ENCODE measurements at regions not wholly inside any gene's neighbourhood (a gene's known extent, or its start where the extent isn't known, plus 50 kb on each side); places are given as distances from the start of the nearest gene placed in this dataset.
"Not testable (repeated sequence)": the region's sequence is repeated elsewhere in the genome, so short reads cannot be mapped to it uniquely, and the experiment has no call there.

DNA sequence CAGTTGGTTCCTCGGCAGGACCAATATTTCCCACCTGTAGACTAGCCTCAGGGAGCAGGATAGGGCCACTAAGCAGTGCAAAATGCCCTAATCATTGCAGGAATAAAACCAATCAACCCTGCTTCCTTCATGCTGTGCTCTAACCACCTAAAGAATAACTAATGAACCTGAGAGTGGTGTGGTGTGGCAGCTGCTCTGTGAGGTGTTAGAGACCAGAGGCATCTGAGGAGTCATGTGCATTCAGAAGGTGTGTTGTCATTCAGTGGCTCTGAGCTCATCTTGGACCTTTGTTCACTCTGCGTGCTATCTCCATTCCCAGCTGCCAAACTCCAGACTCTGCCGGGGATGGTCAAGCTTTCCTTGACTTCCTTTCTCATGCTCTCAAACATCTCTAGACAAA is 136.7 kb upstream of the EGLN3 start:
- no peaks in the 10 kb centered on the region for H3K27me3 ChIP-seq (ENCODE audit: low read depth, low read length)
- no peaks in the 10 kb centered on the region for H3K36me3 ChIP-seq (ENCODE audit: control insufficient read depth in 1 of 2, insufficient read depth in 2 of 2, low read length in 2 of 2)
- H3K4me3 ChIP-seq (ENCODE audit: low read depth in 1 of 2, low read length in 2 of 2) = no peak overlapping the region
- peaks cover 0 to 4% of the 10 kb centered on the region in 2 donors for H3K9me3 ChIP-seq (ENCODE audit: control insufficient read depth in 1 of 2, low read length in 2 of 2)
- H3K27ac ChIP-seq (ENCODE audit: low read length) = no peak overlapping the region
- H3K4me1 ChIP-seq (ENCODE audit: control insufficient read depth in 1 of 2, insufficient read depth in 2 of 2, low read length in 2 of 2) = no peaks in the 10 kb centered on the region

DNA sequence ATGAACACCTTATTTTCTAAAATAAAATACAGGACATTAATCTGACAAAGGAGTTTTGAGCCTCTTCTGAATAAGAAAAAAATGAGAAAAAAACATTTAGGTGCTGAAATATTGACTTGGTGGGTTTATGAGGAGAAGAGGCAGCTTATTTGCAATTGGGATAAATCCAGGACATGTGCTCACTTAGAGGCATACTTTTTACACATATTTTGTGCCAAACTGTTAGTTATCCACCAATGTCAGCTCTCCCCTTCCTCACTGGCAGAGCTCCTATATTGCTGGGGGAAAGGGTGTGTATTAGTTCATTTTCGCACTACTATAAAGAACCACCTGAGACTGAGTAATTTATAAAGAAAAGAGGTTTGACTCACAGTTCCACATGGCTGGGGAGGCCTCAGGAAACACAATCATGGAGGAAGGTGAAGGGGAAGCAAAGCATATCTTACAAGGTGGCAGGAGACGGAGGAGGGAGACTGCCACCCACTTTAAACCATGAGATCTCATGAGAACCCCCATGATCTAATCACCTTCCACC is 135.4 kb upstream of the EGLN3 start:
- H3K4me1 ChIP-seq (ENCODE audit: control insufficient read depth in 1 of 2, insufficient read depth in 2 of 2, low read length in 2 of 2) = peaks cover 4 to 6% of the 10 kb centered on the region in 2 donors
- H3K27me3 ChIP-seq (ENCODE audit: low read depth, low read length) = no peaks in the 10 kb centered on the region
- no peak overlapping the region for H3K4me3 ChIP-seq (ENCODE audit: low read depth in 1 of 2, low read length in 2 of 2)
- H3K27ac ChIP-seq (ENCODE audit: low read length) = no peak overlapping the region
- peaks cover 0 to 4% of the 10 kb centered on the region in 2 donors for H3K9me3 ChIP-seq (ENCODE audit: control insufficient read depth in 1 of 2, low read length in 2 of 2)
- H3K36me3 ChIP-seq (ENCODE audit: control insufficient read depth in 1 of 2, insufficient read depth in 2 of 2, low read length in 2 of 2) = no peaks in the 10 kb centered on the region

DNA sequence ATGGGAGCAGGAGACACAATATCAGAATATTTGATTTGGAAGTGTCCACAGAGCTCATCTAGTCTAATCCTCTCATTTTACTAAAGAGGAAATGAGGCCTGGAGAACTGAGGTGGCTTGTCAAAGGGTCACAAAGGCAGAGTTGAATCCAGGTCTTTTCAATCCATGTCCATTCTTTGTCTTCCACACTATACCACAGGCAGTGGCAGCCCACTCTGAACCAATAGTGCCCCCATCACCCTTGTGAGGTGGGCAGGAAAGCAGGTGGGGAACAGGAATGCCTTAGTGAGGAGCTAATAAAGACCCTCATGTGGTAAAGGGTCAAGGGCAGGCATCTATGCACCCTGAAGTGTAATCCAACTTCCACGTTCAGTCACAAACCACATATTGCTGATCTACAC is 134.8 kb upstream of the EGLN3 start:
- peaks cover 6% of the 10 kb centered on the region in 2 donors for H3K4me1 ChIP-seq (ENCODE audit: control insufficient read depth in 1 of 2, insufficient read depth in 2 of 2, low read length in 2 of 2)
- peaks cover 0 to 4% of the 10 kb centered on the region in 2 donors for H3K9me3 ChIP-seq (ENCODE audit: control insufficient read depth in 1 of 2, low read length in 2 of 2)
- H3K36me3 ChIP-seq (ENCODE audit: control insufficient read depth in 1 of 2, insufficient read depth in 2 of 2, low read length in 2 of 2) = no peaks in the 10 kb centered on the region
- H3K4me3 ChIP-seq (ENCODE audit: low read depth in 1 of 2, low read length in 2 of 2) = no peak overlapping the region
- no peaks in the 10 kb centered on the region for H3K27me3 ChIP-seq (ENCODE audit: low read depth, low read length)
- no peak overlapping the region for H3K27ac ChIP-seq (ENCODE audit: low read length)

DNA sequence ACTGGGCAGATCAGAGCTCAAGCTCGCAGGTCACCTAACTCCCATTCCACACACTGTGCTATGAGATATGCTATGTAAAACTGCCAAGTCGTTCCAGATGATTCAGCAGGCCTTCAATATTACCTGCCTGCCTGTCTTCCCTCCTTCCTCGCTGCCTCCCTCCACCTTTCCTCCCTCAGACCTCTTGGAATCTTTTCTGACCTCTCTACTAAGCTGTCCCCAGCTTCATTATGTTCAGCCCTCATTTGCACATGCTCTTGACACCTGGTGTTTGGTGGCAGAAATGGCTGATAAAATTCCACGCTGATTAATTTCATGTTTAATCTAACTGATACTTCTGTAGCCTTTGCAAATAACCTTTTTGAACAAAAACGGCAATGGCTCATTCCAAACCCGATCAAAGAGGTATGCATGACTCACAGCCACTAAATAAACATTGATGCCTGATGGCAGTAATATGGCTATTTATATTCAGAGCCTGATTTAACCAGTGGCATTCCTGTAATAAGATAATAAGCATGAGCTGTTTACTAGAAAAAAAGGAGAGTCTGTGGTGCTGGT is 130.8 kb upstream of the EGLN3 start:
- Histone ChIP-seq H3K27ac (ENCODE audit: low read length) (no peak overlapping the region), H3K36me3 (ENCODE audit: control insufficient read depth in 1 of 2, insufficient read depth in 2 of 2, low read length in 2 of 2) (no peaks in the 10 kb centered on the region), H3K4me3 (ENCODE audit: low read depth in 1 of 2, low read length in 2 of 2) (no peak overlapping the region), H3K4me1 (ENCODE audit: control insufficient read depth in 1 of 2, insufficient read depth in 2 of 2, low read length in 2 of 2) (peaks cover 6% of the 10 kb centered on the region in 2 donors), H3K27me3 (ENCODE audit: low read depth, low read length) (no peaks in the 10 kb centered on the region), H3K9me3 (ENCODE audit: control insufficient read depth in 1 of 2, low read length in 2 of 2) (no peaks in the 10 kb centered on the region)

DNA sequence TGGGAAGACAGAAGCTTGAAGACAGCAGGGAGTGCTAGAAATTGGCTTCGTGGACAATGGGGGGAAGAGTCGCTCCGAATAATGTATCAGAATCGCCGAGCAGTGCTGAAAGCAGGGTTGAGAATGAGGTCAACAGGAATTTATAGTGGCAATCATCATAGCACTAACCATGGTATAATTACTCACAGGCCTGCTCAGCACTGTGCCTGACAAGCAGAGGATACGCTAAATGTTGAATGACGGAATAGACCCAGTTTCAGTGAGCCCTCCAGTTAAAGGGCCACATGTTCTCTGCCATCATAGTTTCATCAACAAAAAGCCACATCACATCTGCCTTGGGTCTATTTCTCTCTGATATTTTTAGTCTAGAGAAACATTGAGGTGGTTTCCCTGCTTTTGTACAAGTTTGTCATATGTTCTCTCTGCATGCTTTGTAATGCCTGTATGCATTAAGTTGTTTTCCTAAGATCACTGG is 130.3 kb upstream of the EGLN3 start:
- Histone ChIP-seq H3K27ac (ENCODE audit: low read length) (no peak overlapping the region), H3K4me3 (ENCODE audit: low read depth in 1 of 2, low read length in 2 of 2) (no peak overlapping the region), H3K9me3 (ENCODE audit: control insufficient read depth in 1 of 2, low read length in 2 of 2) (no peaks in the 10 kb centered on the region), H3K27me3 (ENCODE audit: low read depth, low read length) (no peaks in the 10 kb centered on the region), H3K36me3 (ENCODE audit: control insufficient read depth in 1 of 2, insufficient read depth in 2 of 2, low read length in 2 of 2) (no peaks in the 10 kb centered on the region), H3K4me1 (ENCODE audit: control insufficient read depth in 1 of 2, insufficient read depth in 2 of 2, low read length in 2 of 2) (peaks cover 6% of the 10 kb centered on the region in 2 donors)

DNA sequence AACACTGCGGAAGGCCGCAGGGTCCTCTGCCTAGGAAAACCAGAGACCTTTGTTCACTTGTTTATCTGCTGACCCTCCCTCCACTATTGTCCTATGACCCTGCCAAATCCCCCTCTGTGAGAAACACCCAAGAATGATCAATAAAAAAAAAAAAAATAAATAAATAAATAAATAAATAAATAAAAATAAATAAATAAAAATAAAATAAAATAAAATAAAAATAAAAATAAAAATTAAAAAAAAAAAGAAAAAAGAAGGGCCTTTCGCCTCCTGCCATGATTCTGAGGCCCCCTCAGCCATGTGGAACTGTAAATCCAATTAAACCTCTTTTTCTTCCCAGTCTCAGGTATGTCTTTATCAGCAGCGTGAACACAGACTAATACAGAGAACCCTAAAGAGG is 128.8 kb upstream of the EGLN3 start:
- H3K36me3 ChIP-seq (ENCODE audit: control insufficient read depth in 1 of 2, insufficient read depth in 2 of 2, low read length in 2 of 2); H3K27me3 ChIP-seq (ENCODE audit: low read depth, low read length); H3K4me1 ChIP-seq (ENCODE audit: control insufficient read depth in 1 of 2, insufficient read depth in 2 of 2, low read length in 2 of 2); H3K27ac ChIP-seq (ENCODE audit: low read length); H3K4me3 ChIP-seq (ENCODE audit: low read depth in 1 of 2, low read length in 2 of 2); H3K9me3 ChIP-seq (ENCODE audit: control insufficient read depth in 1 of 2, low read length in 2 of 2): not testable (repeated sequence)

DNA sequence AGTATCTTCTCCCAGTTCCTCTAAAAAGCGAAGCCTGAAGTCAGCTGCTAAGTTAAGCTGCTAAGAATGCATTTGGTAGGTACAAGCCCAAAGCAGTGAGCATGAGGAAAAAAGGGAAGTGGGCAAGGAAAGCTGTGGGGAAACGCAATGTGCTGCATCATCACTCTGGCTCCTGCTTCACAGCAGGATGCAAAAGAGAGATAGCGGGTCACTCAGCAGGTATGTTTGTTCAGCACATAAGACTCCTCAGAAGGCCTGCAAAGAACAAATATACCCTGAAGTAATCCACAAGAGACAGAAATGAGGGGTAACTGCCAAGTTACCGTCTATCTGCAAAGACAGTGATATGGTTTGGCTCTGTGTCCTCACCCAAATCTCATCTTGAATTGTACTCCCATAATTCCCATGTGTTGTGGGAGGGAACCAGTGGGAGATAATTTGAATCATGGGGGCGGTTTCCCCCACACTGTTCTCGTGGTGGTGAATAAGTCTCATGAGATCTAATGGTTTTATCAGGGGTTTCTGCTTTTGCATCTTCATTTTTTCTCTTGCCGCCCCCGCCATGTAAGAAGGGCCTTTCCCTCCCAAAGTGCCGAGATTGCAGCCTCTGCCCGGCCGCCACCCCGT is 127.4 kb upstream of the EGLN3 start:
- no peak overlapping the region for H3K27ac ChIP-seq (ENCODE audit: low read length)
- peaks cover 6% of the 10 kb centered on the region in 2 donors for H3K4me1 ChIP-seq (ENCODE audit: control insufficient read depth in 1 of 2, insufficient read depth in 2 of 2, low read length in 2 of 2)
- no peaks in the 10 kb centered on the region for H3K9me3 ChIP-seq (ENCODE audit: control insufficient read depth in 1 of 2, low read length in 2 of 2)
- no peak overlapping the region for H3K4me3 ChIP-seq (ENCODE audit: low read depth in 1 of 2, low read length in 2 of 2)
- H3K36me3 ChIP-seq (ENCODE audit: control insufficient read depth in 1 of 2, insufficient read depth in 2 of 2, low read length in 2 of 2) = no peaks in the 10 kb centered on the region
- no peaks in the 10 kb centered on the region for H3K27me3 ChIP-seq (ENCODE audit: low read depth, low read length)

DNA sequence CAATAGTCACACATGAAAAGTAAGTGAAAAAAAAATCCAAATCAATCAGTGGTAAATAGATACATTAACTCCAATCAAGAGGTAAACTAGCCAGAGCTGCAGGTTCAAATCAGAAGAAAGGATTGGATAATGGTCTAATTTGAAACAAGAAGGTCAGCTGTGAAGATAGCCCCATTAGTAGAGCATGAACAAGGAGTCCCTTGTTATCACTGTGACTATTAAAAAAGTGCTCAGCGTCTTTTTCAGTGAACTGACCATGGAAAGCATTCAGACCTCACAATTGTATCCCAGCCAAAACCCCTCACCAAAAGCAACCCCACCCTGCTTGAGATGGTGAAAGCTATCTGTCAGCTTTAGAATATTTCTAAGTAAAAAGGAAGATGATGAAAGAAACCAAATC is 125.0 kb upstream of the EGLN3 start:
- Histone ChIP-seq H3K27ac (ENCODE audit: low read length) (no peak overlapping the region), H3K36me3 (ENCODE audit: control insufficient read depth in 1 of 2, insufficient read depth in 2 of 2, low read length in 2 of 2) (no peaks in the 10 kb centered on the region), H3K9me3 (ENCODE audit: control insufficient read depth in 1 of 2, low read length in 2 of 2) (peaks cover 0 to 2% of the 10 kb centered on the region in 2 donors), H3K4me1 (ENCODE audit: control insufficient read depth in 1 of 2, insufficient read depth in 2 of 2, low read length in 2 of 2) (no peaks in the 10 kb centered on the region), H3K4me3 (ENCODE audit: low read depth in 1 of 2, low read length in 2 of 2) (no peak overlapping the region), H3K27me3 (ENCODE audit: low read depth, low read length) (no peaks in the 10 kb centered on the region)

DNA sequence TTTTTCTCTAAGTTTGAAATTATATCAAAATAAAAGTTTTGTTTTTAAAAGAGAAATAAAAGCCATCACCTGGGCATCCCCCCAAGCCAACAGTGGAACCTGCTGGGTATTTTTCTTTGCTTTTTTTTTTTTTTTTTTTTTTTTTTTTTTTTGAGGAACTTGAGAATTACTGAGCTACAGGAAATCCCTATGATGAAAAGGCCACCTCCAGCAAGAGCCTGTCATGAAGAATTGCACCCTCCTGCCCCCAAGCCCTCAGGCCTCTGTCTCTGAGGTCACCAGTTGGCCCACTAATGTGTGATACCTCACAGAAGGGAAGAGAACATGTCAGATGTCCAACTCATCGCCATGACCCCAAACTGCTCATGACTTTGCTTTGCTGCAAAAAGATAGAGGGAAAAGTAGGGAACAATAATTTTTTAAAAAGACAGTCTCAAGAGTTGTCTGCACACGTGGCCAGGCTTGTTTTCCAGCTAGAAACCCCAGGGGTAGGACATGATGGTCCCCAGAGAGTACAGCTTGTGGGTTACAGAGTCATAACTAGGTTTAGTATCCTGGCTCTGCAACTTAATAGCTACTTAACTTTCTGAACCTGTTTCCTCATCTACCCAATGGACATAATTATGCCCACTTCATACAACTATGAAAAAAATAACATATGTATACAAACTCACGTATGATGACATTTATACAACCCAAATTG is 124.3 kb upstream of the EGLN3 start:
- Histone ChIP-seq H3K4me3 (ENCODE audit: low read depth in 1 of 2, low read length in 2 of 2) (no peak overlapping the region), H3K27me3 (ENCODE audit: low read depth, low read length) (no peaks in the 10 kb centered on the region), H3K27ac (ENCODE audit: low read length) (no peak overlapping the region), H3K4me1 (ENCODE audit: control insufficient read depth in 1 of 2, insufficient read depth in 2 of 2, low read length in 2 of 2) (no peaks in the 10 kb centered on the region), H3K9me3 (ENCODE audit: control insufficient read depth in 1 of 2, low read length in 2 of 2) (peaks cover 0 to 2% of the 10 kb centered on the region in 2 donors), H3K36me3 (ENCODE audit: control insufficient read depth in 1 of 2, insufficient read depth in 2 of 2, low read length in 2 of 2) (no peaks in the 10 kb centered on the region)

DNA sequence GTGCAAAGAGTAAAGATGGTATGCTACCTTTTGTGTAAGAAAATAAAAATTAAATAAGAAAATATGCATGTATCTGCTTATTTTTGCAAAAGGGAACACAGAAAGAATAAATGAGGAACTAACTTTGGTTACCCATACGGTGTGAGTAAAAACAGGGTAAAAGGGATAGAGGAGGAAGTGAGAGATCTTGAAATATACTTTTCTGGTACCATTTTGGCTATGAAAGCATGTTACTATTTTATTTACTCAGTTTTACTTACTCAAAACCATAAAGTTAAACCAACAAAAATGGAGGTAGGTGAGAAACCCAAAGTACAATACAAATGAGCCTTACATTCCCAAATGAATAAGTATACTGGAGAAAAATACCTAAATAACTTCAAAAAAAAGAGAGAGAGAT is 122.0 kb upstream of the EGLN3 start:
- H3K27me3 ChIP-seq (ENCODE audit: low read depth, low read length) = no peaks in the 10 kb centered on the region
- no peak overlapping the region for H3K27ac ChIP-seq (ENCODE audit: low read length)
- no peak overlapping the region for H3K4me3 ChIP-seq (ENCODE audit: low read depth in 1 of 2, low read length in 2 of 2)
- peaks cover 0 to 2% of the 10 kb centered on the region in 2 donors for H3K9me3 ChIP-seq (ENCODE audit: control insufficient read depth in 1 of 2, low read length in 2 of 2)
- no peaks in the 10 kb centered on the region for H3K36me3 ChIP-seq (ENCODE audit: control insufficient read depth in 1 of 2, insufficient read depth in 2 of 2, low read length in 2 of 2)
- H3K4me1 ChIP-seq (ENCODE audit: control insufficient read depth in 1 of 2, insufficient read depth in 2 of 2, low read length in 2 of 2) = no peaks in the 10 kb centered on the region

DNA sequence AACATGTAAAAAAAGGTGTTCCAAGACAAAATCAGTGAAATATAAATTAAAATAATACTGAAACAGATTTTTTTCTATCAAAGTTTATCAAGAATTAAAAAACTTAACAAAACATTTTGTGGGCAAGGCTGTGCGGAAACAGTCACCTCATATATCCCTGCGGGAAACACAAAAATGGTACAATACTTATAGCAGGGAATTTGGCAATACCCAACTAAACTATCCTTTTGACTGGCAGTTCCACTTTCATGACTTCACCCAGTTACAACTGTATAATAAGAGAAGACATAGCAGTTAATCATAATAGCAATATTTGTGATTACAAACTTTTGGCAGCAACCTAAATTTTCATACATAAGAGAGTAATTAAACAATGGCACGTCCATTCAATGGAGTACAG is 121.5 kb upstream of the EGLN3 start:
- no peak overlapping the region for H3K27ac ChIP-seq (ENCODE audit: low read length)
- H3K9me3 ChIP-seq (ENCODE audit: control insufficient read depth in 1 of 2, low read length in 2 of 2) = peaks cover 0 to 2% of the 10 kb centered on the region in 2 donors
- H3K36me3 ChIP-seq (ENCODE audit: control insufficient read depth in 1 of 2, insufficient read depth in 2 of 2, low read length in 2 of 2) = no peaks in the 10 kb centered on the region

More for the DNA sequence above, 121.5 kb upstream of the EGLN3 start:
- Histone ChIP-seq H3K4me3 (ENCODE audit: low read depth in 1 of 2, low read length in 2 of 2) (no peak overlapping the region), H3K4me1 (ENCODE audit: control insufficient read depth in 1 of 2, insufficient read depth in 2 of 2, low read length in 2 of 2) (no peaks in the 10 kb centered on the region), H3K27me3 (ENCODE audit: low read depth, low read length) (no peaks in the 10 kb centered on the region)

Data from muscle layer of duodenum (tissue), 2 donors.